Hepatocyte (in vitro differentiated cells): ENCODE measurements at regions not wholly inside any gene's neighbourhood (a gene's known extent, or its start where the extent isn't known, plus 50 kb on each side); places are given as distances from the start of the nearest gene placed in this dataset.
A peak's percentile ranks its signal among the peaks of the same experiment; 100 is the strongest.
"Not testable (repeated sequence)": the region's sequence is repeated elsewhere in the genome, so short reads cannot be mapped to it uniquely, and the experiment has no call there.

Experiments
- DNase-seq: peaks from one replicate; pipeline ENCODE4 v3.0.0-alpha.2; 2016; ENCODE audit warnings: low spot score
- H2AFZ ChIP-seq: fragments of 200-600 bp; sonication (generic); 2 replicates; pipeline ENCODE4 v1.6.0; 2016; ENCODE audit warnings: antibody characterized with exemption, mild to moderate bottlenecking
- H3K27ac ChIP-seq: fragments of 200-600 bp; sonication (generic); 2 replicates; pipeline ENCODE4 v1.5.1; 2016; ENCODE audit warnings: mild to moderate bottlenecking
- H3K27me3 ChIP-seq: fragments of 200-600 bp; sonication (generic); 2 replicates; pipeline ENCODE4 v1.6.1; 2016
- H3K36me3 ChIP-seq: fragments of 200-600 bp; sonication (generic); replicated peaks from 2 replicates; pipeline ENCODE4 v1.5.1; 2016; ENCODE audit warnings: low read depth; ENCODE audit not compliant: insufficient read depth
- H3K4me1 ChIP-seq: fragments of 200-600 bp; sonication (generic); 2 replicates; pipeline ENCODE4 v1.5.1; 2016; ENCODE audit warnings: mild to moderate bottlenecking, moderate library complexity; ENCODE audit not compliant: insufficient read depth
- H3K4me2 ChIP-seq: fragments of 200-600 bp; sonication (generic); 2 replicates; pipeline ENCODE4 v1.6.0; 2016
- H3K4me3 ChIP-seq: fragments of 200-600 bp; sonication (generic); 2 replicates; pipeline ENCODE4 v1.5.1; 2016; ENCODE audit warnings: mild to moderate bottlenecking
- H3K79me2 ChIP-seq: fragments of 200-600 bp; sonication (generic); 2 replicates; pipeline ENCODE4 v1.6.0; 2017; ENCODE audit warnings: mild to moderate bottlenecking
- H3K9me2 ChIP-seq: fragments of 200-600 bp; sonication (generic); replicated peaks from 2 replicates; pipeline ENCODE4 v1.6.0; 2017; ENCODE audit warnings: mild to moderate bottlenecking; ENCODE audit not compliant: insufficient read depth
- H3K9me3 ChIP-seq: fragments of 200-600 bp; sonication (generic); 2 replicates; pipeline ENCODE4 v1.5.1; 2016; ENCODE audit warnings: low read depth, mild to moderate bottlenecking
- H4K20me1 ChIP-seq: fragments of 200-600 bp; sonication (generic); 2 replicates; pipeline ENCODE4 v1.6.0; 2016; ENCODE audit warnings: mild to moderate bottlenecking; ENCODE audit not compliant: insufficient read depth, poor library complexity, severe bottlenecking
- EZH2 ChIP-seq: fragments of 200-600 bp; sonication (generic); IDR thresholded peaks from 2 replicates; pipeline ENCODE4 v1.6.1; 2016; ENCODE audit warnings: antibody characterized with exemption, mild to moderate bottlenecking, borderline replicate concordance
- EZH2phosphoT487 ChIP-seq: fragments of 200-600 bp; sonication (generic); IDR thresholded peaks from one replicate; pipeline ENCODE4 v1.6.1; 2018; ENCODE audit warnings: antibody characterized with exemption, mild to moderate bottlenecking, low read depth, moderate library complexity; ENCODE audit not compliant: unreplicated experiment, severe bottlenecking
- WGBS: methylation state at CpG from one replicate; pipeline ENCODE4 v1.1.6; 2016; ENCODE audit warnings: low lambda C conversion rate; ENCODE audit errors: missing lambda C conversion rate; 5-methylcytosine and 5-hydroxymethylcytosine counted together
- TF ChIP-seq, protein P1 (sequence below): fragments of 200-600 bp; sonication (generic); IDR thresholded peaks from 2 replicates; pipeline ENCODE4 v1.5.1; 2016; ENCODE audit warnings: antibody characterized with exemption, mild to moderate bottlenecking; ENCODE audit not compliant: poor library complexity

DNA sequence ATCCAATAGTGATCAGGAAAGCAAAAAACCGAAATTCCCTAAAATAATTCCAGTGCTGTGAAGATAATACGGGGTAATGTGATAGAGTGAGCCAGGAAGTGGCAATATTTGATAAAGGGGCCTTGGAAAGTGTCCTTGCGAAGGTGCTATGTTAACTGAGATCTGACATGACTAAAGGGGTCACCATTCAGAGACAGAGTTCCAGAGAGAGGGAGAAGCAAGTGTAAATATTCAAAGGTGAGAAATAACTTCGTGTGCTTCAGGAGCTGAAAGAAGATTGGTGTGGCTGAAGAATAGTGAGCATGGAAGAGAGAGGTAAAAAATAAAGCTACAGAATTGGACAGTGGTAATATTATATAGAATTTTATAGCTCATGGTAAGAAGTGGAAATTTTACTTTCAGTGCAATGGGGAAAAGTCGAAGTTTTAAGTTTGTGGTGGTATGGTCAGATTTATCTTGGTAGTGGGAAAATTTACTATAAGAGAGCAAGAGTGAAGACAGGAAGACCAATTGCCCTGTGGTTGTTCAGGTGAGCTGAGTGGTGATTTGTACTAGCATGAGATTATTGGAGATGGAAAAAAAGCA is 164.5 kb downstream of the JRKL start:
- H3K9me2 ChIP-seq, result no peaks in the 10 kb centered on the region
- no peak overlapping the region for H2AFZ ChIP-seq
- no peaks in the 10 kb centered on the region for H3K36me3 ChIP-seq
- H3K9me3 ChIP-seq, result no peaks in the 10 kb centered on the region
- no peaks in the 10 kb centered on the region for H3K79me2 ChIP-seq
- H3K4me3 ChIP-seq, result no peak overlapping the region
- H3K27ac ChIP-seq, result no peak overlapping the region
- H3K4me1 ChIP-seq, result no peaks in the 10 kb centered on the region
- 85% methylated on average over 5 of the region's 5 CpGs for WGBS
- H4K20me1 ChIP-seq, result no peaks in the 10 kb centered on the region
- no peak for DNase-seq
- no peaks in the 10 kb centered on the region for H3K27me3 ChIP-seq
- TF ChIP-seq EZH2phosphoT487, result no peak
- no peak for TF ChIP-seq EZH2
- TF ChIP-seq, protein P1, sequence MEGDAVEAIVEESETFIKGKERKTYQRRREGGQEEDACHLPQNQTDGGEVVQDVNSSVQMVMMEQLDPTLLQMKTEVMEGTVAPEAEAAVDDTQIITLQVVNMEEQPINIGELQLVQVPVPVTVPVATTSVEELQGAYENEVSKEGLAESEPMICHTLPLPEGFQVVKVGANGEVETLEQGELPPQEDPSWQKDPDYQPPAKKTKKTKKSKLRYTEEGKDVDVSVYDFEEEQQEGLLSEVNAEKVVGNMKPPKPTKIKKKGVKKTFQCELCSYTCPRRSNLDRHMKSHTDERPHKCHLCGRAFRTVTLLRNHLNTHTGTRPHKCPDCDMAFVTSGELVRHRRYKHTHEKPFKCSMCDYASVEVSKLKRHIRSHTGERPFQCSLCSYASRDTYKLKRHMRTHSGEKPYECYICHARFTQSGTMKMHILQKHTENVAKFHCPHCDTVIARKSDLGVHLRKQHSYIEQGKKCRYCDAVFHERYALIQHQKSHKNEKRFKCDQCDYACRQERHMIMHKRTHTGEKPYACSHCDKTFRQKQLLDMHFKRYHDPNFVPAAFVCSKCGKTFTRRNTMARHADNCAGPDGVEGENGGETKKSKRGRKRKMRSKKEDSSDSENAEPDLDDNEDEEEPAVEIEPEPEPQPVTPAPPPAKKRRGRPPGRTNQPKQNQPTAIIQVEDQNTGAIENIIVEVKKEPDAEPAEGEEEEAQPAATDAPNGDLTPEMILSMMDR, result no peak
- H3K4me2 ChIP-seq, result no peak overlapping the region

DNA sequence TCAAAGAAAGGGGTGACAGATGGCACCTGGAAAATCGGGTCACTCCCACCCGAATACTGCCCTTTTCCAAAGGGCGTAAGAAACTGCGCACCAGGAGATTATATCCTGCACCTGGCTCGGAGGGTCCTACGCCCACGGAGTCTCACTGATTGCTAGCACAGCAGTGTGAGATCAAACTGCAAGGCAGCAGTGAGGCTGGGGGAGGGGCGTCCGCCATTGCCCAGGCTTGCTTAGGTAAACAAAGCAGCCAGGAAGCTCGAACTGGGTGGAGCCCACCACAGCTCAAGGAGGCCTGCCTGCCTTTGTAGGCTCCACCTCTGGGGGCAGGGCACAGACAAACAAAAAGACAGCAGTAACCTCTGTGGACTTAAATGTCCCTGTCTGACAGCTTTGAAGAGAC is 166.0 kb downstream of the JRKL start:
- not testable (repeated sequence) for H3K36me3 ChIP-seq, DNase-seq, H3K79me2 ChIP-seq, H3K9me2 ChIP-seq, H3K4me3 ChIP-seq, H4K20me1 ChIP-seq, H2AFZ ChIP-seq, H3K9me3 ChIP-seq, H3K4me1 ChIP-seq, H3K27me3 ChIP-seq, H3K4me2 ChIP-seq, H3K27ac ChIP-seq
- WGBS, result 88% methylated on average over 10 of the region's 10 CpGs

DNA sequence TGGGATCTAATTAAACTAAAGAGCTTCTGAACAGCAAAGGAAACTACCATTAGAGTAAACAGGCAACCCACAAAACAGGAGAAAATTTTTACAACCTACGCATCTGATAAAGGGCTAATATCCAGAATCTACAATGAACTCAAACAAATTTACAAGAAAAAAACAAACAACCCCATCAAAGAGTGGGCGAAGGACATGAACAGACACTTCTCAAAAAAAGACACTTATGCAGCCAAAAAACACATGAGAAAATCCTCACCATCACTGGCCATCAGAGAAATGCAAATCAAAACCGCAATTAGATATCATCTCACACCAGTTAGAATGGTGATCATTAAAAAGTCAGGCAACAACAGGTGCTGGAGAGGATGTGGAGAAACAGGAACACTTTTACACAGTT is 170.9 kb downstream of the JRKL start:
- H3K27ac ChIP-seq, H3K9me2 ChIP-seq, H4K20me1 ChIP-seq, H3K4me3 ChIP-seq, H3K27me3 ChIP-seq, H2AFZ ChIP-seq, H3K36me3 ChIP-seq, H3K4me2 ChIP-seq, H3K79me2 ChIP-seq, DNase-seq, H3K9me3 ChIP-seq, H3K4me1 ChIP-seq: not testable (repeated sequence)
- WGBS, result 90% methylated on average over 3 of the region's 3 CpGs

DNA sequence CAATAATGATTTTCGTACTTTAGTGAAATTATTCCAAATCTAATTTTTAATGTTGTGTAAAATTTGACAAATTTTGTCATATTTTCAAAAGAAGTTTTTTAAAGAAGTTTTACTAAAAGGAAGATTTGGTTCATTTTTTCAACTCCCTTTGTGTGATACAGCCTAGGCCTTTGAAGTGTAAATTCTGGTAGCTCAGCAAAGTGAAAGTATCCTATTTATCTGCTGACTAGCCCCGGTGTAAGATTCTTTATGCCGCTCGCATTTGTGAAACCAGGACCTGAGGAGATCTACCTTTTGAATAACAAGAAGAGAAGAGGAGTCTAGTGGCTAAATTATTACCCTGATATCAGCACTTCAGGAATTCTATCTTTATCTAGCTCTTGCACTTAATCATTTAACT is 177.4 kb downstream of the JRKL start:
- Histone ChIP-seq H3K4me2 (peak overlapping the region; percentile 53), H2AFZ (peak overlapping the region; percentile 29), H3K27me3 (no peaks in the 10 kb centered on the region), H3K9me3 (no peaks in the 10 kb centered on the region), H4K20me1 (no peaks in the 10 kb centered on the region), H3K4me1 (no peaks in the 10 kb centered on the region), H3K27ac (no peak overlapping the region), H3K79me2 (no peaks in the 10 kb centered on the region), H3K36me3 (no peaks in the 10 kb centered on the region), H3K9me2 (no peaks in the 10 kb centered on the region), H3K4me3 (no peak overlapping the region)
- WGBS, result 45% methylated on average over 4 of the region's 4 CpGs
- no peak for DNase-seq
- no peak for TF ChIP-seq EZH2phosphoT487
- TF ChIP-seq, protein P1, result no peak
- TF ChIP-seq EZH2, result no peak
